ENCODE measurements at regions not wholly inside any gene's neighbourhood (a gene's known extent, or its start where the extent isn't known, plus 50 kb on each side); places are given as distances from the start of the nearest gene placed in this dataset.

DNA sequence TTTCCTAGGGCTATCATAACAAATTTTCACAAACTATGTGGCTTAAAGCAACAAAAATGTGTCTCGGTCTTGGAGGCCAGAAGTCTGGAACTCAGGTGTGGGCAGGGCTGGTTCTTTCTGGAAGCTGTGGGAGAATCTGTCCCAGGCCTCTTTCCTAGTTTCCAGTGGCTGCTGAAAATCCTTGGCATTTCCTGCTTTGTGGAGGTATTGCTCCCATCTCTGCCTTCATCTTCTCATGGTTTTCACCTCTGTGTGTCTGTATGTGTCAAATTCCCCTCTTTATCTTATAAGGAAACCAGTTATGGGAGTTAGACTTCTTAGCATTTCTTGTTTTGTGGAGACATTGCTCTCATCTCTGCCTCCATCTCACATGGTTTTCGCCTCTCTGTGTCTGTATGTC, 130.4 kb upstream of the PLET1 start:
- Histone ChIP-seq H3K27ac (ENCODE audit: insufficient read depth, low read depth, low read length) (no peak overlapping the region), H3K27me3 (ENCODE audit: control insufficient read depth in 2 of 2, insufficient read depth in 2 of 2, low read length in 2 of 2) (peaks cover 0 to 2% of the 10 kb centered on the region in 2 experiments), H4K20me1 (replicated peaks; ENCODE audit: control insufficient read depth, extremely low read depth, insufficient read depth, low read length) (no peaks in the 10 kb centered on the region), H3K4me3 (replicated peaks in 1 of 3; ENCODE audit: insufficient read depth in 1 of 3, low read depth in 1 of 3, low read length in 3 of 3) (no peak overlapping the region), H3K79me2 (ENCODE audit: control insufficient read depth, insufficient read depth, low read length) (no peaks in the 10 kb centered on the region), H3K9ac (replicated peaks; ENCODE audit: extremely low read depth, insufficient read depth, low read length) (no peak overlapping the region), H2AFZ (ENCODE audit: low read depth, low read length) (no peak overlapping the region), H3K4me2 (ENCODE audit: insufficient read depth, low read length) (no peak overlapping the region), H3K9me1 (replicated peaks; ENCODE audit: control insufficient read depth, extremely low read depth, insufficient read depth, low read length) (no peaks in the 10 kb centered on the region), H3K4me1 (ENCODE audit: control insufficient read depth, extremely low read depth, insufficient read depth, low read length) (no peaks in the 10 kb centered on the region), H3K36me3 (ENCODE audit: control insufficient read depth in 2 of 2, extremely low read depth in 1 of 2, insufficient read depth in 2 of 2, low read length in 2 of 2) (no peaks in the 10 kb centered on the region), H3K9me3 (replicated peaks; ENCODE audit: control insufficient read depth, insufficient read depth, low read length) (no peaks in the 10 kb centered on the region)
- ChIA-PET CTCF (no interaction called here), POLR2A (no interaction called here)
- TF ChIP-seq POLR2AphosphoS5 (IDR thresholded peaks at IDR 0.05; ENCODE audit: insufficient read depth, low read depth, low read length) (no peak), JUN (IDR thresholded peaks at IDR 0.05; ENCODE audit: borderline replicate concordance, insufficient read depth, insufficient read length, low read depth) (no peak), EZH2 (IDR thresholded peaks at IDR 0.05; ENCODE audit: borderline replicate concordance, low read depth, low read length, severe bottlenecking) (no peak), MYC (IDR thresholded peaks at IDR 0.05; ENCODE audit: low read depth, low read length) (no peak), GATA2 (IDR thresholded peaks at IDR 0.05; ENCODE audit: insufficient read depth, insufficient read length, low read depth, low read length) (no peak)
- TF ChIP-seq, protein P1, sequence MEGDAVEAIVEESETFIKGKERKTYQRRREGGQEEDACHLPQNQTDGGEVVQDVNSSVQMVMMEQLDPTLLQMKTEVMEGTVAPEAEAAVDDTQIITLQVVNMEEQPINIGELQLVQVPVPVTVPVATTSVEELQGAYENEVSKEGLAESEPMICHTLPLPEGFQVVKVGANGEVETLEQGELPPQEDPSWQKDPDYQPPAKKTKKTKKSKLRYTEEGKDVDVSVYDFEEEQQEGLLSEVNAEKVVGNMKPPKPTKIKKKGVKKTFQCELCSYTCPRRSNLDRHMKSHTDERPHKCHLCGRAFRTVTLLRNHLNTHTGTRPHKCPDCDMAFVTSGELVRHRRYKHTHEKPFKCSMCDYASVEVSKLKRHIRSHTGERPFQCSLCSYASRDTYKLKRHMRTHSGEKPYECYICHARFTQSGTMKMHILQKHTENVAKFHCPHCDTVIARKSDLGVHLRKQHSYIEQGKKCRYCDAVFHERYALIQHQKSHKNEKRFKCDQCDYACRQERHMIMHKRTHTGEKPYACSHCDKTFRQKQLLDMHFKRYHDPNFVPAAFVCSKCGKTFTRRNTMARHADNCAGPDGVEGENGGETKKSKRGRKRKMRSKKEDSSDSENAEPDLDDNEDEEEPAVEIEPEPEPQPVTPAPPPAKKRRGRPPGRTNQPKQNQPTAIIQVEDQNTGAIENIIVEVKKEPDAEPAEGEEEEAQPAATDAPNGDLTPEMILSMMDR (IDR thresholded peaks at IDR 0.05; ENCODE audit: extremely low read depth in 1 of 2, insufficient read depth in 1 of 2, low read depth in 1 of 2, low read length in 2 of 2), result no peak
- dilution Hi-C loops (cut with MboI; ENCODE audit: extremely low pct_ligation_motif_present, low sequenced_read_pairs) (no loop called here), intact Hi-C loops (cut with micrococcal nuclease) (no loop called here)
- DNase-seq (ENCODE audit: low read depth, low spot score) (no peak), FAIRE-seq (no peak)
- BruUV-seq (replicated peaks), result no TSS peak

DNA sequence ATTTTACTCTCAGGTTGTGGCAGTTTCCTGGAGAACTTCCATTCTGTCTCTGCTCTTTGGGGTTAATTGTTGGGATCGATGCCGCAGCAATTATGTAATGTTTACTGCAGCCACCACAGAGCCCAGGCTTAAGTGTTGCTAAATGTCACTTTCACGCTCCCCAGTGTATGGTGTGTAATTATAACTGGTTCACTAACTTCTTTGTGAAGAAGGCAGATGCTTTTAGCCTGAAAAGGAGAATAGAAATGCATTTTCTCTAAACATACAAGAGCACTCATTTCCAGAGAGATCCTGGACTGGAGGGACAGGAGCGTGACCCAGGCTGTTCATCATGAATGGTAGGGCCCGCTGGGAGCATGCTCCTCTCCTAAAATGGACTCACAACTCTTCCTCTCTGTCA, 132.2 kb upstream of the PLET1 start:
- ChIA-PET POLR2A (no interaction called here), CTCF (no interaction called here)
- TF ChIP-seq POLR2AphosphoS5 (IDR thresholded peaks at IDR 0.05; ENCODE audit: insufficient read depth, low read depth, low read length) (no peak), POLR2A (IDR thresholded peaks at IDR 0.05; ENCODE audit: low read depth, low read length) (no peak), MYC (IDR thresholded peaks at IDR 0.05; ENCODE audit: low read depth, low read length) (no peak), EZH2 (IDR thresholded peaks at IDR 0.05; ENCODE audit: borderline replicate concordance, low read depth, low read length, severe bottlenecking) (no peak), FOS (IDR thresholded peaks at IDR 0.05; ENCODE audit: borderline replicate concordance, insufficient read depth, low read length) (no peak)
- TF ChIP-seq, protein P1 (IDR thresholded peaks at IDR 0.05; ENCODE audit: extremely low read depth in 1 of 2, insufficient read depth in 1 of 2, low read depth in 1 of 2, low read length in 2 of 2), result no peak
- Histone ChIP-seq H3K27ac (ENCODE audit: insufficient read depth, low read depth, low read length) (no peak overlapping the region), H3K9ac (replicated peaks; ENCODE audit: extremely low read depth, insufficient read depth, low read length) (no peak overlapping the region), H2AFZ (ENCODE audit: low read depth, low read length) (no peak overlapping the region), H3K4me3 (replicated peaks in 1 of 3; ENCODE audit: insufficient read depth in 1 of 3, low read depth in 1 of 3, low read length in 3 of 3) (no peak overlapping the region), H3K36me3 (ENCODE audit: control insufficient read depth in 2 of 2, extremely low read depth in 1 of 2, insufficient read depth in 2 of 2, low read length in 2 of 2) (no peaks in the 10 kb centered on the region), H3K27me3 (ENCODE audit: control insufficient read depth in 2 of 2, insufficient read depth in 2 of 2, low read length in 2 of 2) (peaks cover 0 to 2% of the 10 kb centered on the region in 2 experiments), H3K79me2 (ENCODE audit: control insufficient read depth, insufficient read depth, low read length) (no peaks in the 10 kb centered on the region), H3K4me1 (ENCODE audit: control insufficient read depth, extremely low read depth, insufficient read depth, low read length) (no peaks in the 10 kb centered on the region), H4K20me1 (replicated peaks; ENCODE audit: control insufficient read depth, extremely low read depth, insufficient read depth, low read length) (no peaks in the 10 kb centered on the region), H3K9me3 (replicated peaks; ENCODE audit: control insufficient read depth, insufficient read depth, low read length) (no peaks in the 10 kb centered on the region), H3K4me2 (ENCODE audit: insufficient read depth, low read length) (no peak overlapping the region), H3K9me1 (replicated peaks; ENCODE audit: control insufficient read depth, extremely low read depth, insufficient read depth, low read length) (no peaks in the 10 kb centered on the region)
- dilution Hi-C loops (cut with MboI; ENCODE audit: extremely low pct_ligation_motif_present, low sequenced_read_pairs) (no loop called here), intact Hi-C loops (cut with micrococcal nuclease) (no loop called here)
- no peak for FAIRE-seq
- DNase-seq (ENCODE audit: low read depth, low spot score), result no peak
- BruUV-seq (replicated peaks), result no TSS peak
